Coronary artery (tissue), 2 donors: ENCODE measurements at regions not wholly inside any gene's neighbourhood (a gene's known extent, or its start where the extent isn't known, plus 50 kb on each side); places are given as distances from the start of the nearest gene placed in this dataset.

Experiments used
- DNase-seq: peaks from one replicate; pipeline ENCODE4 v3.0.0-alpha.2; 2017; ENCODE audit warnings: low spot score
- H3K27ac ChIP-seq, 2 donors: fragments of 200-600 bp; sonication (generic); one replicate each; pipeline ENCODE4 v1.5.1; 2016 to 2019
- H3K4me3 ChIP-seq: fragments of 200-600 bp; sonication (generic); 2 replicates; pipeline ENCODE4 v1.5.1; 2016; ENCODE audit warnings: mild to moderate bottlenecking, moderate library complexity
- TF ChIP-seq, protein P1 (sequence below): fragments of 200-600 bp; sonication (generic); IDR thresholded peaks from one replicate; pipeline ENCODE4 v1.5.1; 2019; ENCODE audit warnings: antibody characterized with exemption

DNA sequence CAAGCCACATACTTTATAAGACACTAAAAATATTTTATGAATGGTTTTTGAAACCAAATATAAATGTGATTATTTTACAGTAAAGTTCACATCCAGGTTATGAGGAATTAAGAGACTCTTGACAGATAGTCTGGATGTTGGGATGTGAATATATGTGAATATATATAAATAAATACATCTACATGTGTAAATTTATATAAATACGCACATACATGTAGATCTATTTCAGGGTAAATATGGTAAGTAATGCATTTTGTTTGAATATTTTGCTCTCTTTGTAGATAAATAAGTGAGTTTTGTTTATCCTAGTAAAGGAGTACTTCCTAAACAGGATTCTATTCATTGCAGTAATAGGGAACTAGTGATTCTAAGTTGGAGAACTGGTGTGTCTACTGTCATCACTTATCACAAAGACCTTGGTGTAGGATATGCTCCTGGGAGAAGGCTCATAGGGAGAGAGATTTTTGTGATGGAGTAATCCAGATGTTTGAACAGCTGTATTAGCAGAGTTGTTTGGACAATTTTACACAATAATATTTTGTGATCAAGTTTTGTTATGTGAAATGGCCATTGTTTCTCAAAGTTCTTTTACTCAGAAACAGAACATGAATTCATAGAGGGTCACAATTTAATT is 60.2 kb upstream of the NT5C1B start:
- Histone ChIP-seq H3K4me3 (no peak overlapping the region), H3K27ac (no peak overlapping the region)
- DNase-seq = no peak
- TF ChIP-seq, protein P1, sequence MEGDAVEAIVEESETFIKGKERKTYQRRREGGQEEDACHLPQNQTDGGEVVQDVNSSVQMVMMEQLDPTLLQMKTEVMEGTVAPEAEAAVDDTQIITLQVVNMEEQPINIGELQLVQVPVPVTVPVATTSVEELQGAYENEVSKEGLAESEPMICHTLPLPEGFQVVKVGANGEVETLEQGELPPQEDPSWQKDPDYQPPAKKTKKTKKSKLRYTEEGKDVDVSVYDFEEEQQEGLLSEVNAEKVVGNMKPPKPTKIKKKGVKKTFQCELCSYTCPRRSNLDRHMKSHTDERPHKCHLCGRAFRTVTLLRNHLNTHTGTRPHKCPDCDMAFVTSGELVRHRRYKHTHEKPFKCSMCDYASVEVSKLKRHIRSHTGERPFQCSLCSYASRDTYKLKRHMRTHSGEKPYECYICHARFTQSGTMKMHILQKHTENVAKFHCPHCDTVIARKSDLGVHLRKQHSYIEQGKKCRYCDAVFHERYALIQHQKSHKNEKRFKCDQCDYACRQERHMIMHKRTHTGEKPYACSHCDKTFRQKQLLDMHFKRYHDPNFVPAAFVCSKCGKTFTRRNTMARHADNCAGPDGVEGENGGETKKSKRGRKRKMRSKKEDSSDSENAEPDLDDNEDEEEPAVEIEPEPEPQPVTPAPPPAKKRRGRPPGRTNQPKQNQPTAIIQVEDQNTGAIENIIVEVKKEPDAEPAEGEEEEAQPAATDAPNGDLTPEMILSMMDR = no peak

DNA sequence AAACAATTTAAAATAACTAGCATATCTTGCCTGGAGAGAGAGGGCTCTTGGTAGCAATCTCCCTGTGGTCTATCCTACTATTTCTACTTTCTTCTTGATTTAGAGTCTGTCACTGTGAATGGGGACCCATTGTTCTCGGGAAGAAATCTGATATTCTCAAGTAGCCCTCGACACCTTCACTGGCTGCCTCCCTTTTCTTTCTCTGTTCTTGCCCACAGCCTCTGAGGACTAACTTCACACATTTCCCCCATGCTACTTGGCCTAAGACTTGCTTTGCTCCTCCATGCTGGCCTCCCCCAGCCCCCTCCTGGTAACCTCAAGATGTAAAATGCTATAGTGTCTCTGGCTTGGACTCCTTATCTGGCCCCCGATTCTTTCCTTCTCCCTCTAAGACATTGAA is 58.8 kb upstream of the NT5C1B start:
- DNase-seq = no peak
- no peak overlapping the region for H3K4me3 ChIP-seq
- TF ChIP-seq, protein P1 = no peak
- H3K27ac ChIP-seq = no peak overlapping the region

DNA sequence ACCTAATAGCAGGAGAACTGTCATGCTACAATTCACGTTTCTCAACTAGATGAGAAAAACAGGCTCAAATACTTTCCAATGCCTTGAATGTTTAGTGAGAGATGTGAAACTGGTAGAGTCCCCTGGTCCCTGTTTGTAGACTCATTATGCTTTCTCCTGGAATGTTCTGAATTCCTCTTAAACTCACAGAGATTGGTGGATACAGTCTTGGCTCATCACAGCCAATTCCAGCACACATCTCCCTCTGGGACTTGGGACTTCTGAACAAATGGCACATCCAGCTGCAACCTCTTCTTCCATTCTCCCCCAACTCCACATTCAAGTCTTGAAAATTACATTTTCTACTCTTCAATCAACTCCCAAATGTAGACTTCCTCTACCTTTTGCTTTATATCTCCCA is 58.4 kb upstream of the NT5C1B start:
- DNase-seq = no peak
- H3K27ac ChIP-seq = no peak overlapping the region
- no peak overlapping the region for H3K4me3 ChIP-seq
- TF ChIP-seq, protein P1 = no peak

DNA sequence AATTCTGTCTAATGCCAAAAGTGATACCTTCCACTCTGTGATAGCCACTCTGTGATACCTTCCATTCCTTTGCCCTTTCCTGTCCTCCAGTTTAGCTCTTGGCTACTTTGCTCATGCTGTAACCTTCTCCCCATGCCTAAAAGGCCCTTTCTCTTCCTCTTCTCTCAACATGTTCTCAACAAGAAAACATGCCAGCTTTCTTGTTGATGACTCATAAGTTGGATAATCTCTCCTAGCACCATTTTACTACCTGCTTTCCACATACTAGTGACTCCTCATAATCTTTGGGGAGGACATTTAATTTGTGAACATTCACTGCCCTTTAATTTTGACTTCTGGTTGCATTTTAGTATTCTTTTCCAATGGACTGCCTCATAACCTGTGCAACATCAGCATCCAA is 55.9 kb upstream of the NT5C1B start:
- Histone ChIP-seq H3K4me3 (no peak overlapping the region), H3K27ac (no peak overlapping the region)
- DNase-seq = no peak
- TF ChIP-seq, protein P1 = no peak

DNA sequence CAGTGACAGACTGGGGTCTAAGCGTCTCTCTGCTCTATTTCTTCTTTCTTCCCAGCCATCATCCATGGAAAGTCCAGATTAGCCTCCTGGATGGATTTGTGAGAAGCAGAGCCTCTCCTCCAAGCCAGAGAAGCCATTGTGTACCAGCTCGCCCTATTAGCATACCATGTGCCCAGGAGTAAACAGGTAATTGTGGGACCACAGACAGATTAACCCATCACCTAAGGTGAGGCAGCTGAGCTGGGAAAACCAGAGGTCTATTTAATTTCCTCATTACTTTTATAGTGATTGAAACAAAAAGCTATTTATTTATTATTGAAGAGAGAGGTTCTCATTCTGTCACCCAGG is 54.7 kb upstream of the NT5C1B start:
- no peak for DNase-seq
- Histone ChIP-seq H3K4me3 (no peak overlapping the region), H3K27ac (no peak overlapping the region)
- TF ChIP-seq, protein P1 = no peak

DNA sequence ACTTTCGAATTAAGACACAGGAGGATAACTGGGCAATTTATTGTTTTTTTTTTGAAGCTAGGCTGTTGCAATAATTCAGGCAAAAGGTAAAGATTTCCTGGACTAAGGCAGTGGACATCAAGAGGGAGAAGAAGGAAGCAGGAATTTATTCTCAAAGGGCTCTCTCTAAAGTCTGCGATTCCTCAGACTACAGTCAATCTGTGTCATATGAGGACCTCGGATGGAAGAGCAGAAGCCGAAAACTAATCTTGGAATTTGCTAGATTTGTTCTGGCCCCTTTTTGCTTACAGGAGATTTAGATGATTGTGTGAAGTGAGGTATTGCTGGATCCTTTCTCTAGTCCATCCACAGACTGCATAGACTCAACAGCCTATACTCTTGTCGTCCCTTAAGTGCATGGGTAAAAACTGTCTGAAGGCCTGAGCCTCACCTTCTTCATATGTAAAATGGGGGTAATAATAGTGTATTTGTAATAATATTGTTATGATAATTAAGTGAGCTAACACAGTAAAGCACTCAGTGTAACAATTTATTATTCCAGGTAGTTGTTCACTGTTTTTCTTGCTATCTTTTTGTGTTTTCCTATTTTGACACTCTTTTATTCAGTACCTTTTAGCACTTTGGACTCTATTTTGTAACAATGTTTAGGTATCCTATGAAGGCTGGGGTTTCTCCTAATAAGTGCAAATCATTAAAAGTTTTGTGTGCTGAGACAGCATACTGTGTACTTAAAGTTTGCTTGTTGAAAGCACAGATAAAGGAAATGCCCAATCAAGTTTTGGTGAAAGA is 54.2 kb upstream of the NT5C1B start:
- Histone ChIP-seq H3K4me3 (no peak overlapping the region), H3K27ac (no peak overlapping the region)
- TF ChIP-seq, protein P1 = no peak
- DNase-seq = no peak

DNA sequence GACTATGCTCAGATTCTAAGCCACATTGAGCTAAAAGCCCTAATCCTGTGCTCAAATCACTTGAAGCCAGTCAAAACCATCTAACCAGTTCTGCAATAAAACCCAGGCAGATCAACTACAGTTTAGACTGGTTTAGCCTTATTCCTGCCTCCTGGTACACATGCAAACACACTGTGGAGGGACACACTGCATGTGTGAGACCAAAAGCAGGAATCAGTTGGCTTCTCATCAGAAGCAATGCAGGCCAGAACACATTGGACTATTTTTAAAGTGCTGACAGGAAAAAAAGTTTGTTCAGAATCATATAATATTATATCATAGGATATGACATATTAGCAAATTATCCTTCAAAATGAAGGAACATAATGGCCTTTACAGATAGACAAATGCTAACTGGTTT is 52.5 kb upstream of the NT5C1B start:
- TF ChIP-seq, protein P1 = no peak
- Histone ChIP-seq H3K4me3 (no peak overlapping the region), H3K27ac (no peak overlapping the region)
- no peak for DNase-seq
